ENCODE measurements at regions not wholly inside any gene's neighbourhood (a gene's known extent, or its start where the extent isn't known, plus 50 kb on each side); places are given as distances from the start of the nearest gene placed in this dataset.

GRCh38 chr14:81802341-81802740 is 268.7 kb upstream of the SEL1L start:
- TF ChIP-seq POLR2A (IDR thresholded peaks at IDR 0.05; ENCODE audit: low read depth, low read length) (no peak), TAF1 (IDR thresholded peaks at IDR 0.05; ENCODE audit: borderline replicate concordance, low read depth, low read length) (no peak)
